ENCODE measurements at regions not wholly inside any gene's neighbourhood (a gene's known extent, or its start where the extent isn't known, plus 50 kb on each side); places are given as distances from the start of the nearest gene placed in this dataset.

- in situ Hi-C loops (cut with MboI; ENCODE audit: low sequenced_read_pairs), result no loop called here
These were observed 142.4 kb downstream of the ZIC5 start for GRCh38 chr13:99829161-99829560.

DNA sequence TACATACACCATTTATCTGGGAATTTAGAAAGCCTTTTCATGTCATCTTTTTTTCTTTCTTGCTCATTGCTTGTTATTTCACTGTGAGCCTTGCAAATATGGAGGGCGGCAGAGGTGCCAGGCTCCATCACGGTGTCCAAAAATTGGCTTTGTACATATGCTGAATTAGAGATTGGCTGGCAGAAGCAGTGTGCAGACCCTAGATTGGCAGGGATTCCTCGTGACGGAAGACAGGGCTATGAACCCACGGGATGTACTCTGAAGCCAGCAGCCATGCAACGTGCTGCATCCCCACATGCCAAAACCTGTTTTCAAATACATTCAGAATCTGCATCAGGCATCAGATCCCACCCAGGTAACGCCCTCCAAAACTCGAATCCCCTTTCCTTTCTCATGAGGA lies 142.8 kb downstream of the ZIC5 start:
- in situ Hi-C loops (cut with MboI; ENCODE audit: low sequenced_read_pairs), result no loop called here

GRCh38 chr13:99828123-99828522 lies 143.4 kb downstream of the ZIC5 start:
- in situ Hi-C loops (cut with MboI; ENCODE audit: low sequenced_read_pairs), result no loop called here

GRCh38 chr13:99827011-99827772 lies 144.4 kb downstream of the ZIC5 start:
- in situ Hi-C loops (cut with MboI; ENCODE audit: low sequenced_read_pairs), result no loop called here

- in situ Hi-C loops (cut with MboI; ENCODE audit: low sequenced_read_pairs), result no loop called here
These were observed 147.6 kb downstream of the ZIC5 start for GRCh38 chr13:99823961-99824360.

DNA sequence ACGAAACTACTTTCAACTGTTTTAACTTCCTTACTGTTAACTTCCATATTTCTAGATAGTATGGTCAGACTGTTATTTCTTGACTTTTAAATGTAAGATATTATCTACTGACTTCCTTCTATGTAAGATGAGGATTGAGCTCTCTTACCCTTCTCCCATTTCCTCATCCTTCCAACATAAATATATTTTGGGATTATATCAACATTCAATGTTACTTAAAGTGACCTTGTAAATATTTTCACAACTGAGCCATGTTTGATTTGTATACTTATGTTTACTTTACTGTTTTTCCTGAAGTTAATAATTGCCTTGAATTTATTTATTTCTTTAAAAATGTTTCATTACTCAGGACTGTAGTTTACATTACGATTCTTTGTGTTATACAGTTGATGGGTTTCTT lies 148.7 kb downstream of the ZIC5 start:
- in situ Hi-C loops (cut with MboI; ENCODE audit: low sequenced_read_pairs), result no loop called here

DNA sequence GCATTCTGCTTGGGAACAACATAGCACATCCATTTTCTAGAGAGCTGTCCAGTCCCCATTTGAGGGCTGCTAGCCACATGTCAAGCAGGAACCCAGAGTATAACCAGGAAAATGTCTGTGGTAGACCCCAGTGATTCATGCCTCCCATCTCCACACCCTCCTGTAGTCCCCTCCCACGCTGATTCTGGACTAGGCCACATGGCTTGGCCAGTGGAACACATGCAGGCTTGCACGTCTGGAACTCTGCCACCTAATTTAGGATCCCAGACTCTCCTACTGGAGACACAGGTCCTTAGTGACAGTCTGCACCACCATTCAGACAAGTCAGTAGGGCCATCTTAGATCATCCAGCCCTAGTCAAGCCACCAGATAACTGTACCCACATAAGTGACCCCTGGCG lies 149.8 kb downstream of the ZIC5 start:
- in situ Hi-C loops (cut with MboI; ENCODE audit: low sequenced_read_pairs), result no loop called here

- in situ Hi-C loops (cut with MboI; ENCODE audit: low sequenced_read_pairs), result no loop called here
These were observed 151.6 kb downstream of the ZIC5 start for GRCh38 chr13:99819967-99820366.

DNA sequence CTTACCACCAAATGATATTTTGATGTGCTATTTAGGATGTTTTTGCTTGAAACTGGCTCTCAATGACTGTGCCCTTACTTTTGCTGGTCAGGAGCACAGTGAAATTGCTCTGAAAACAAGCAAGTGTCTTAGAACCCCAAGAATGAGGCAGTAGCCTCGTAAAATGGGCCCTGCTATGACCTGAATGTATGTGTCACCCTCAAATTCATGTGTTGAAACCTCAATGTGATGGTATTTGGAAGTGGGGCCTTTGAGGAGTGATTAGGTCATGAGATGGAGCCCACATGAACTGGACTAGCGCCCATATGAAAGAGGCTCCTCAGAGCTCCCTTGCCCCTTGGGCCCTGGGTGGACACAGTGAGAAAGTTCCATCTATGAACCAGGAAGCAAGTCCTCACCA lies 155.2 kb downstream of the ZIC5 start:
- in situ Hi-C loops (cut with MboI; ENCODE audit: low sequenced_read_pairs), result no loop called here

DNA sequence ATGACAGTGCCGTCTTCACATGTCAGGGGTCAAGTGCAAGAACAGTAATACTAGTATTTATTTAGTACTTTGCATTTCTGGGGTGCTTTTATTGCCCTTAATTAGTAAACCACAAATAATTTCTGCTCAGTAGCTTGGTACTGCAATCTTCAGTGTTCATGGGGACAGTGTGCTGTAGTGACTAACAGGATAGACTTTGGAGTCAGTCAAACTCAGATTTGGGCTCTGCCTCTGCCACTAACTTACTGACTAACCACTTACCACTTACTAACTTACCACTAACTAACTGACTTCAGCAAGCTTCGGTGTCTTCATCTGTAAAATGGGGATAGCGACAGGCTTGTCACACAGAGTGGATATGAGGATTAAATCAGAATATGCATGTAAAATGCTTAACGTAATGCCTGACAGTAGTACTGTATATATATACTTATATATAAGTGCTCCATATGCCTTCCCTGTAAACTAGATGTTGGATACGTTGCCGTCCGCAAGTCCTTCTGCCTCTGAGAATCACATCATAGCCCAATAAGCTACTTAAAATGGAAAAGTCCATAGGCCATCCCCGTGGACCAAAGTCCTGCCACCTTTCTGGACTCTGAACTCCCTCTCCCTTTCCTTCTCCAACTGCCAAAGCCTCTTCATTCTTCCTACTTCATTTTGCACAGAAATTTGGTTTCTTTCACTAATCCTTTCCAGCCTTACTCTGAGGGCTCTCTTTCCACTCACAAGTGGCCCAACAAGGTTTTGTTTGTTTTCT lies 158.1 kb downstream of the ZIC5 start:
- in situ Hi-C loops (cut with MboI; ENCODE audit: low sequenced_read_pairs), result no loop called here

DNA sequence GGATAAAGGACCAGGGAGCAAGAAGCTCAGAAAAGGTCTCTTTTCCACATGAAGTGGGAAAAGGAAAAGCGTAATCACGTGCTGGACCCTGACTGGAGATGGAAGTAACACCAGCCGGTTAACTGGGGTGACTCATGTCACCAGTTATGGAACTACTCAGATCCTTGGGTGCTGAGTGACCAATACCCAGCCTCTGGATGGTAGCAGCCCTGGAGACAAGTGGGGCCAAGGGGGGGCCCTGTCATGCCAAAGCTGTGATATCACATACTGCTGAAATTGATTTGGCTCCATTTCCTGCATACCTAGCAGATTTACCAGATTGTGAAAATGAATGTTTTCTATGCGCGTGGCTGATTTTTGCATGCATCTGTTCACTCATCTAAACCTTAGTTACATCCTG lies 158.9 kb downstream of the ZIC5 start:
- in situ Hi-C loops (cut with MboI; ENCODE audit: low sequenced_read_pairs), result no loop called here

DNA sequence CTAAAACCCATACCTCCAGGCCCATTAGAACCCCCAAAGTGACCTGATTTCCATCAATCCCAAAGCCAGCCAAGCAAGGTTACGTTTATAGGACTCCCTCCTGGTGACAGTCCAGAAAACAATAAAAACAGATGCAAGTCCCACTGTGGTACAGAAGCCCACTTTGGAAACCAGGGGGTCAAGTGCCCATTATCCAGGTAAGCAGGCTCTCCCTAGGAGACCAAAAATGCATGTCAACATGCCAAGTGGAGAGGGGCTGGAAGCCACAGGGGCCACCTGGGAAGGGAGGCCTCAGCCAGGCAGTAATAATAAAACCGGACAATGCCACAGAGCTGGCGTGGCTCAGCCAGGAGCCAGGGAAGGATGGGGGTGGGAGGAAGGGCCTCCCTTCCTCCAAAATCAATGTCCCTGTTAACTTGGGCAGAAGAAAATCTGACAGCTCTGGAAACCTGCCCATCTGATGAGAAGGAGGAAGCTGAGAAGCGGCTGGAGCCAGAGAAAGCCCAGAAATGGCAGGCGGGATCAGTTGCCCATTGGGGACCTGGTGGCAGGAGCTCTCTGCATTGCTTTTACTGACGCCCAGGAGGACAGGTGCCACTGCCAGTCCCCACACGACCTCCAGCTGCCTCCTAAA lies 160.4 kb downstream of the ZIC5 start:
- in situ Hi-C loops (cut with MboI; ENCODE audit: low sequenced_read_pairs), result no loop called here

GRCh38 chr13:99809926-99810325 lies 161.6 kb downstream of the ZIC5 start:
- in situ Hi-C loops (cut with MboI; ENCODE audit: low sequenced_read_pairs), result no loop called here

GRCh38 chr13:99809496-99809895 lies 162.1 kb downstream of the ZIC5 start:
- in situ Hi-C loops (cut with MboI; ENCODE audit: low sequenced_read_pairs), result no loop called here

- in situ Hi-C loops (cut with MboI; ENCODE audit: low sequenced_read_pairs), result no loop called here
These were observed 162.8 kb downstream of the ZIC5 start for GRCh38 chr13:99808786-99809185.

- in situ Hi-C loops (cut with MboI; ENCODE audit: low sequenced_read_pairs), result no loop called here
These were observed 164.9 kb downstream of the ZIC5 start for GRCh38 chr13:99806671-99807070.

- in situ Hi-C loops (cut with MboI; ENCODE audit: low sequenced_read_pairs), result no loop called here
These were observed 166.2 kb downstream of the ZIC5 start for GRCh38 chr13:99805361-99805760.

DNA sequence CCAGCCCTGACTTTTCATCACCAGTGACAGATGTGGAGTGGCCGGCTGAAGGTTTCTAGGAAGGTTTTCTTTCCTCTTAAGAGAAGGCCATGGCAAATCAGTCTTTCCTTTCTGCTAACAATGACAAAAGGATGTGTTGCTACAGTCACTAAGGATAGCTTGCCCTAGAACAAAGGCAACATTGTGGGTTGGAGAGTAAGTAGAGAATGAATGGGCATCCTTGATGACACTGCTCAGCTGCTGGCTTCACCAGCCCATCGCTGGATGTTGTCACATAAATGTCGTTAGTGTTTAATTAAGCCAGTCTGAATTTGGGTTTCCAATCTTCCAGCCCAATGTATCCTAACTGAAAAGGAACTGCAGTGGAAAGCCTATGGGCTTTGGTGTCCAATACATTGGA lies 168.4 kb downstream of the ZIC5 start:
- in situ Hi-C loops (cut with MboI; ENCODE audit: low sequenced_read_pairs), result no loop called here

DNA sequence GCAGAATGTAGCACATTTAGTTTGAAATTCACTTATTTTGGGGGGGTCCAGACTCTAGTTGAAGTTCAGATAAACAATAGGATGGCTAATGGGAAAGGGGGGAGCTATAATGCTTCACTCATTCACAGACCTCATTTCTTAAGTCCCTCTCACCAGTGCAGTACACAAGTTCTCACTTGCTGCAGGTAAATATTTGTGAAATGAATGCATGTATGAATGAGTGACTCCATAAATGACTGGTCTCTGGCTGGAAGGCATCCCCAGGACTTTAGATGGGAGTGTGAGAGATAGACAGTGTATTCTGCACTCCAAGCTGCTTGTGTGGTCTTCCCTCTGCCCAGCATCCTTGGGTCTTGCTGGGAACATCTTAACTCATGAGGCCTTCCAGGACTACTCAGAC lies 169.2 kb downstream of the ZIC5 start:
- in situ Hi-C loops (cut with MboI; ENCODE audit: low sequenced_read_pairs), result no loop called here

DNA sequence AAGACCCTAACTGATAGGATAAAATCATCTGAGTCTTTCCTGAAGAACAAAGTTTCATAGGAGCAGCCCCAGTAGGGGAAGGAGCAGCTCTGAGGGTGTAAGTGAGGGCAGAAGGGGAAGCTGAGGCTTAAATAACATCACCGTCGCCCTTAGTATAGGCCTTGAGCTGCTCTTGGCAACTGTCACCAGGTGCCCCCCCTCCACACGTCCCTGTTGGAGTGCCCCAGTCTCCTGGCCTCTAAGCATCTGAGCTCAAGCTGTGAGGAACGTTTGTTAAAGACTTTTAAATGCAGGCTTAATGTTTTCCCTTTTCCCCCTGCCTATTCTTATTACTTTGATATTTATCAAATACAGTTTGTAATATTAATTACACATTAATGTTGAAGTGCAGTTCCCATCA lies 170.6 kb downstream of the ZIC5 start:
- in situ Hi-C loops (cut with MboI; ENCODE audit: low sequenced_read_pairs), result no loop called here

GRCh38 chr13:99800011-99800410 lies 171.6 kb downstream of the ZIC5 start:
- in situ Hi-C loops (cut with MboI; ENCODE audit: low sequenced_read_pairs), result no loop called here

GRCh38 chr13:99798756-99799155 lies 172.8 kb downstream of the ZIC5 start:
- in situ Hi-C loops (cut with MboI; ENCODE audit: low sequenced_read_pairs), result no loop called here
